ENCODE measurements at regions not wholly inside any gene's neighbourhood (a gene's known extent, or its start where the extent isn't known, plus 50 kb on each side); places are given as distances from the start of the nearest gene placed in this dataset.

GRCh38 chr1:58006421-58007046 is 540.0 kb downstream of the OMA1 start:
- no peak for DNase-seq

- no peak for DNase-seq
These were observed 541.3 kb downstream of the OMA1 start for GRCh38 chr1:58005212-58005611.

GRCh38 chr1:58003988-58004387 is 542.5 kb downstream of the OMA1 start:
- DNase-seq = no peak

GRCh38 chr1:58003059-58003458 is 543.5 kb downstream of the OMA1 start:
- no peak for DNase-seq

- no peak for DNase-seq
These were observed 545.7 kb downstream of the OMA1 start for GRCh38 chr1:58000821-58001220.

GRCh38 chr1:58000116-58000515 is 546.4 kb downstream of the OMA1 start:
- no peak for DNase-seq

- no peak for DNase-seq
These were observed 550.1 kb downstream of the OMA1 start for GRCh38 chr1:57996400-57996799.

- DNase-seq = peak in 3 of 51 donors; percentile 1 to 32 (median 2)
These were observed 555.2 kb downstream of the OMA1 start for GRCh38 chr1:57991289-57991688.

- DNase-seq = no peak
These were observed 556.6 kb downstream of the OMA1 start for GRCh38 chr1:57989877-57990276.

GRCh38 chr1:57987523-57987922 is 559.0 kb downstream of the OMA1 start:
- no peak for DNase-seq

- DNase-seq = no peak
These were observed 560.1 kb downstream of the OMA1 start for GRCh38 chr1:57986432-57986831.

- DNase-seq = no peak
These were observed 560.4 kb upstream of the DAB1 start for GRCh38 chr1:57984277-57984676.

- peak in 2 of 51 donors; percentile 9 to 15 for DNase-seq
These were observed 559.6 kb upstream of the DAB1 start for GRCh38 chr1:57983441-57983840.

GRCh38 chr1:57982852-57983251 is 559.0 kb upstream of the DAB1 start:
- no peak for DNase-seq

- no peak for DNase-seq
These were observed 552.4 kb upstream of the DAB1 start for GRCh38 chr1:57976216-57976615.

GRCh38 chr1:57968321-57968720 is 544.5 kb upstream of the DAB1 start:
- no peak for DNase-seq

- DNase-seq = no peak
These were observed 543.0 kb upstream of the DAB1 start for GRCh38 chr1:57966751-57967406.

GRCh38 chr1:57966340-57966739 is 542.5 kb upstream of the DAB1 start:
- no peak for DNase-seq

GRCh38 chr1:57963581-57963980 is 539.7 kb upstream of the DAB1 start:
- no peak for DNase-seq

GRCh38 chr1:57959531-57960241 is 535.8 kb upstream of the DAB1 start:
- DNase-seq = peak in 14 of 51 donors; percentile 1 to 24 (median 4)

- DNase-seq = no peak
These were observed 533.7 kb upstream of the DAB1 start for GRCh38 chr1:57957576-57957975.

- no peak for DNase-seq
These were observed 527.5 kb upstream of the DAB1 start for GRCh38 chr1:57951390-57951789.

GRCh38 chr1:57949168-57949567 is 525.3 kb upstream of the DAB1 start:
- DNase-seq = no peak
